NT2/D1 (cell line): ENCODE measurements at regions not wholly inside any gene's neighbourhood (a gene's known extent, or its start where the extent isn't known, plus 50 kb on each side); places are given as distances from the start of the nearest gene placed in this dataset.

Source experiments
- DNase-seq: peaks from one replicate; pipeline ENCODE4 v3.0.0-alpha.2; 2011; ENCODE audit warnings: low read depth, low spot score
- H3K27me3 ChIP-seq: 2 replicates; pipeline ENCODE4 v1.6.0; 2011; ENCODE audit warnings: mild to moderate bottlenecking; ENCODE audit not compliant: insufficient read length, insufficient read depth
- H3K36me3 ChIP-seq: 2 replicates; pipeline ENCODE4 v1.6.1; 2011; ENCODE audit warnings: mild to moderate bottlenecking, low read length, mixed read lengths; ENCODE audit not compliant: insufficient read depth, insufficient read length
- H3K4me1 ChIP-seq: 2 replicates; pipeline ENCODE4 v1.5.1; 2011; ENCODE audit not compliant: insufficient read depth, insufficient read length
- H3K4me3 ChIP-seq: 2 replicates; pipeline ENCODE4 v1.5.1; 2011; ENCODE audit warnings: low read depth; ENCODE audit not compliant: insufficient read length
- H3K9ac ChIP-seq: 2 replicates; pipeline ENCODE4 v1.6.0; 2011; ENCODE audit warnings: low read depth; ENCODE audit not compliant: insufficient read length
- H3K9me3 ChIP-seq: 2 replicates; pipeline ENCODE4 v1.5.1; 2011; ENCODE audit warnings: mild to moderate bottlenecking, low read length; ENCODE audit not compliant: insufficient read depth
- SUZ12 ChIP-seq: IDR thresholded peaks from 2 replicates; pipeline ENCODE4 v1.6.1; 2011; ENCODE audit not compliant: insufficient read length, insufficient read depth; ENCODE audit errors: extremely low read depth
- YY1 ChIP-seq: IDR thresholded peaks from 2 replicates; pipeline ENCODE4 v1.6.1; 2011; ENCODE audit not compliant: insufficient read length, insufficient read depth
- ZNF274 ChIP-seq: IDR thresholded peaks from 2 replicates; pipeline ENCODE4 v1.6.1; 2011; ENCODE audit warnings: mild to moderate bottlenecking, low read depth, low read length

DNA sequence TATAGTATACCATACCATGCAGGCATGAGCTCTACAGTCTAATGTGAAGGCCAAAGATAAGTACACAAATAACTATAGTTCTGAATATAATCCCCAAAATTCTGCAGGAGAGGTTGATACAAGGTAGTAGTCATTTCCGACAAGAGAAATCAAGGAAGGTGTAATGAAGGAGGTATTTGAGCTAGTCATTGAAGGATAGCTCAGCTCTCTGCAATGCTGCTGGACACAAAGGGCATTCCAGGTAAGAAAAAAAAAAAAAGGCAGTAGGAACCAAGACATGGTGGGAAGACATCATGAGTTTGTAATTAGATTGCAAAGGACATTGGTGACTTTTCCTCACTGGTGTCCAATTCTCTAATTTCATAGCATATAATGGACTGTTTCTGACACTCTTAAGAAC, 285.3 kb downstream of the AHR start:
- Histone ChIP-seq H3K4me1 (no peaks in the 10 kb centered on the region), H3K4me3 (no peak overlapping the region), H3K9ac (no peak overlapping the region), H3K9me3 (no peaks in the 10 kb centered on the region), H3K27me3 (no peaks in the 10 kb centered on the region), H3K36me3 (no peaks in the 10 kb centered on the region)
- no peak for DNase-seq
- TF ChIP-seq SUZ12 (no peak), YY1 (no peak), ZNF274 (no peak)

- TF ChIP-seq SUZ12 = no peak
- no peak for TF ChIP-seq YY1
- no peak for TF ChIP-seq ZNF274
- no peaks in the 10 kb centered on the region for H3K36me3 ChIP-seq
- H3K4me3 ChIP-seq = no peak overlapping the region
- no peaks in the 10 kb centered on the region for H3K4me1 ChIP-seq
- H3K9me3 ChIP-seq = no peaks in the 10 kb centered on the region
- H3K9ac ChIP-seq = no peak overlapping the region
- no peaks in the 10 kb centered on the region for H3K27me3 ChIP-seq
- DNase-seq = no peak
These were observed 286.4 kb downstream of the AHR start for GRCh38 chr7:17584822-17585221.

DNA sequence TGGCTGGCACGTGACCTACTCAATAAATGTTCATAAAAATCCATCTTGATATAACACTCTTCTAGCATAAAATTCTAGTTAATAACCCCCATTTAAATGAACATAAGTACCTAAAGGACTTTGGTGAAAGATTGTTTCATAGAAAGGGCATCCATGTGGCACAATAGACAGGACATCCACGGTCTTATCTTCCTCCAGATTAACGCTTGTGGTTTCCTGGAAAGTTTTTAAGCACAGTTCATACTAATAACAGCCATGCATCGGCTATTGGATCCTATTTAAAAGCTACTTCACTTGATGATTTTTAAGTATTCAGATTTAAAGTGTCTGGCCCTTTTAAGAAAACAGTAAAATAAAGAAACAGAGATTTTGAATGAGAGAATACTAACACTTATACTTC, 288.3 kb downstream of the AHR start:
- Histone ChIP-seq H3K4me3 (no peak overlapping the region), H3K9ac (no peak overlapping the region), H3K9me3 (no peaks in the 10 kb centered on the region), H3K27me3 (no peaks in the 10 kb centered on the region), H3K36me3 (no peaks in the 10 kb centered on the region), H3K4me1 (no peaks in the 10 kb centered on the region)
- DNase-seq = no peak
- TF ChIP-seq ZNF274 (no peak), YY1 (no peak), SUZ12 (no peak)

DNA sequence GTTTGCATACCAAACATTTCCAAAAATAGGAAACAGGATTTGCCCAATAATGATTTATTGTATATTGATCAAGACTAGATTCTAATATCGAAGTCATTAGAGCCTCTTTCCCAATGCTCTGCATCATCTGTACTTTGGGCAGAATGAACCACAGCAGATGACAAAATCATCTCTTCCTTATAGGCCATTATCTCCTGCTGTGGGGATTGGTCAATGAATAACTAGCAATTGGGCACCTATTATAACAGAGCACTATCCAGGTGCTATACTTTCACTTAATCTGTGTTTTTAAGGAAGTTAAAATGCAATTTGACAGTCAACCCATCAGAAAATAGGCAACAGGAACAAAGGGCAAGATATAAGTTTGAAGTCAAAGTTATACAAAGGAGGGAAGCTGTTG, 290.3 kb downstream of the AHR start:
- H3K4me3 ChIP-seq = no peak overlapping the region
- H3K9ac ChIP-seq = no peak overlapping the region
- no peaks in the 10 kb centered on the region for H3K9me3 ChIP-seq
- no peak for DNase-seq
- TF ChIP-seq YY1 (no peak), ZNF274 (no peak)
- H3K36me3 ChIP-seq = no peaks in the 10 kb centered on the region
- H3K4me1 ChIP-seq = no peaks in the 10 kb centered on the region
- no peaks in the 10 kb centered on the region for H3K27me3 ChIP-seq

DNA sequence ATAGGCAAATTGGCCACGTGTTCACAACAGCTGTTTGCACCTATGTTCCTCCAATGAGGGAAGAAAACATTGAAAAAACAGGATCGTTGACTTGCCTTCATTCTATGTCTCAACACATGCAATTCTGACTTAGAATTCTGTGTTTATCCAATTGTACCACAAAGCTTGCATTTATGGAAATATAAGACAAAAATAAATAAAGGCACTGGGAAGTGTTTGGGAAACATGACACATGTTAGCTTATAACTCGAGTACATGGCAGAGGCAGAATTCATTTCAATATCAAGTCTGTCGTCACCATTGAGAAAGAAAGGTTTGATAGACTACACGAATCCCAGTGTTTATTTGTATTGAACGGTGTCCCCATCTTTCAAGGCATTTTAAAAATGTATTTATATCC, 291.2 kb downstream of the AHR start:
- Histone ChIP-seq H3K4me3 (no peak overlapping the region), H3K27me3 (no peaks in the 10 kb centered on the region), H3K9ac (no peak overlapping the region), H3K4me1 (no peaks in the 10 kb centered on the region), H3K36me3 (no peaks in the 10 kb centered on the region), H3K9me3 (no peaks in the 10 kb centered on the region)
- TF ChIP-seq SUZ12 = no peak
- no peak for TF ChIP-seq YY1
- no peak for TF ChIP-seq ZNF274
- DNase-seq = no peak

DNA sequence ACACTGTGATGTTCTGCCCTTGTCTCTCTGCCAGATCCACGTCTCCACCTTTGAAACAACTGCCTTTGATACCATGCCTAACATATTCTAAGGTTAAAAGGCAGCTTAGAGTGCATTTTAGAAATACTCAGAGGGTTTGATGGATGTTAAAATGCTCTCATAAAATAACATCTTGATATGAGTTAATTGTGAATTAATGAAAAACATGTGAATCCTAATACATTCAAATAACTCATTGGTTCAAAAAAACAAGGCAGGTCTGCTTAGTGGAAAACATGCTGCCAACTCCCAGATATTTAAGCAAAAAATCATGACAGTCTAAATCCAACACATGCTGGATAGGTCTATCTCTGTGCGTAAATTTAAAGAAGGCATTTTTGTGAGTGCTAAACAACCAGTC, 291.8 kb downstream of the AHR start:
- H3K27me3 ChIP-seq = no peaks in the 10 kb centered on the region
- no peaks in the 10 kb centered on the region for H3K4me1 ChIP-seq
- no peak overlapping the region for H3K9ac ChIP-seq
- TF ChIP-seq YY1 (no peak), ZNF274 (no peak), SUZ12 (no peak)
- H3K9me3 ChIP-seq = no peaks in the 10 kb centered on the region
- DNase-seq = no peak
- H3K4me3 ChIP-seq = no peak overlapping the region
- H3K36me3 ChIP-seq = no peaks in the 10 kb centered on the region

DNA sequence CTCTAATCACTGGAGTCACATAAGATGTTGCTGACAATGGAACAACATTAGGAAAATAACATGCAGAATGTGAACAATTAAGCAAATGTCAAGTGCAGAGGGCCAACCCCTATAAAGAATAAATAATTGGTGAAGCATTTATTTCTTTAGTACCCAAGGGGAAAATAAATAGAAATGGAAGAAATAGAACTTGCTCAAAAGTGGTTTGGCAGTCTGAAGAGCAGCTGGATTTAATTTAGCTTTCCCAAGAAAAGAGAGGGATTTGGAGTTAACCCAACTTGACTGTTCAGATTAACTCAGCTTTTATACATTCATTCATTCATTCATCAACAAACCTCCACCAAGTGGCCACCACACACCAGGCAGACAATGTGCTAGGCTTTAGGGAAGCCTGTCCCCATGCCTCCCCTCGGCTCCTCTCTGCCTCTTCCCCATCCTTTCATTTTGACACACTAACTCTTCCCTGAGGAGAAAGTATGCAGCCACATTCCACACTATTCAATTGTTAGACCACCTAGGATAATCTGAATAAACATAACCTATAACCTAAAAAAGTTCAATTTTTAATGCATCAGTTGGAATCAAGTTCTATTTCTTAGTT, 295.5 kb downstream of the AHR start:
- Histone ChIP-seq H3K9me3 (no peaks in the 10 kb centered on the region), H3K36me3 (no peaks in the 10 kb centered on the region), H3K4me3 (no peak overlapping the region), H3K27me3 (no peaks in the 10 kb centered on the region), H3K9ac (no peak overlapping the region), H3K4me1 (no peaks in the 10 kb centered on the region)
- DNase-seq = no peak
- no peak for TF ChIP-seq SUZ12
- no peak for TF ChIP-seq ZNF274
- no peak for TF ChIP-seq YY1

- Histone ChIP-seq H3K4me3 (no peak overlapping the region), H3K9me3 (no peaks in the 10 kb centered on the region)
- no peak for TF ChIP-seq YY1
These were observed 297.1 kb downstream of the AHR start for GRCh38 chr7:17595546-17595945.

DNA sequence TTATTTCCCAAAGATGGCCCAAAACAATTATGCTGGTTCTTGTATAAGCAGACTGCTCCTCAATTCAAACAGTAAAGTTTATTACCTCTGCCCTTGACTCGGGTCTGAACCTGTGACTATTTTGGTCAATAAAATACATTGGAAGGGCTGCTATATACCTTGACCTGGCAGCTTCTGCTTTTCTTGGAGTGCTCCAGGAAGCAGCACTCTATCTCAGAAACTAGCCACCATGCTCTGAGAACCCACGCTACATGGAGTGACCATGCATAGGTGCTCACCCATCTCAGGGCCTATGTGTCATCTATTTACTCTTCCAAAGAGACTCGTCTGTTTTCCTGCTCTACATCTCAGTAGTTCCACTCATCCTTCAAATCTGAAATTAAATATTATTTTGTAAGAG, 299.9 kb downstream of the AHR start:
- H3K4me3 ChIP-seq = no peak overlapping the region
- H3K9ac ChIP-seq = no peak overlapping the region
- H3K36me3 ChIP-seq = no peaks in the 10 kb centered on the region
- no peaks in the 10 kb centered on the region for H3K9me3 ChIP-seq
- no peaks in the 10 kb centered on the region for H3K27me3 ChIP-seq
- DNase-seq = no peak
- TF ChIP-seq SUZ12 = no peak
- no peak for TF ChIP-seq YY1
- TF ChIP-seq ZNF274 = no peak
- no peaks in the 10 kb centered on the region for H3K4me1 ChIP-seq

More at GRCh38 chr7:17595546-17595945, 297.1 kb downstream of the AHR start:
- H3K27me3 ChIP-seq = no peaks in the 10 kb centered on the region
- no peak overlapping the region for H3K9ac ChIP-seq
- no peaks in the 10 kb centered on the region for H3K4me1 ChIP-seq
- H3K36me3 ChIP-seq = no peaks in the 10 kb centered on the region
- DNase-seq = no peak
